ENCODE measurements at regions not wholly inside any gene's neighbourhood (a gene's known extent, or its start where the extent isn't known, plus 50 kb on each side); places are given as distances from the start of the nearest gene placed in this dataset.

DNA sequence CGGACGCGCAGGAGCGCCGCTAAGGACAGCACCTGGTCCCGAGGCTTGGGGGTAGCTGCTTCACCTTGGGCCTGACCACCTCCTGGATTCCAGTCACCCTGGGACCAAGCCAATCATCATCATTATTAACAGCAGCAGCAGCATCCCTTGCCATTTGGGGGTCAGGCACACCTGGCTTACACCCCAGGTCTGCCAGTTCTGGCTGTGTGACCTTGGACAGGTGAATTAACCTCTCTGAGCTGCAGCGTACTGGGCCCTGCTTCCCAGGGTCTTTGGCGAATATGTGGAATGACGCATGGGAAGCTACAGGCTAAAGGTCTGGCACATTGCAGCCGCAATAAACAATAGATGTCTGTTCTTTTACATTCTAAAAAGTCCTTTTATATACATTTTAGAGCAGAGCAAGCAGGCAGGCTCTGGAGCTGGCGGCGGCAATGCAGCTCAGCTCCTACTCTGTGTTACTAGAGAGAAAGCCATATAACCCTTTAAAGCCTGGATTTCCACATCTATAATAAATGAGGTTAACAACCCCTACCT, 97.8 kb upstream of the CPLX2 start:
- H3K36me3 Mint-ChIP-seq (ENCODE audit: low read depth, unreplicated experiment) = no peaks in the 10 kb centered on the region
- H3K27me3 ChIP-seq (ENCODE audit: insufficient read depth, low read length) = peaks cover 15% of the 10 kb centered on the region
- DNase-seq (ENCODE audit: low read depth) (no peak), FAIRE-seq (no peak)
- H2AFZ ChIP-seq (ENCODE audit: low read depth, low read length) = peak overlapping the region; percentile 10
- H3K27ac Mint-ChIP-seq (ENCODE audit: unreplicated experiment) = no peak overlapping the region
- no peak overlapping the region for H3K4me3 Mint-ChIP-seq (ENCODE audit: unreplicated experiment)
- no peak overlapping the region for H3K4me3 ChIP-seq (ENCODE audit: insufficient read depth, low read depth, low read length)
- H3K9ac ChIP-seq (ENCODE audit: low read length) = no peak overlapping the region
- H3K36me3 ChIP-seq (ENCODE audit: insufficient read depth, low read length) = no peaks in the 10 kb centered on the region
- peak overlapping the region; percentile 68 for H3K4me2 ChIP-seq (ENCODE audit: low read length)
- peaks cover 3% of the 10 kb centered on the region for H3K4me1 Mint-ChIP-seq (ENCODE audit: low read depth, unreplicated experiment)
- peaks cover 5% of the 10 kb centered on the region for H3K9me3 Mint-ChIP-seq (ENCODE audit: unreplicated experiment)
- no peaks in the 10 kb centered on the region for H4K20me1 ChIP-seq (ENCODE audit: insufficient read depth, low read length)
- H3K4me1 ChIP-seq (ENCODE audit: insufficient read depth, low read length) = peaks cover 2% of the 10 kb centered on the region
- no peaks in the 10 kb centered on the region for H3K9me3 ChIP-seq (ENCODE audit: insufficient read depth, low read depth, low read length)
- TF ChIP-seq, protein P1, sequence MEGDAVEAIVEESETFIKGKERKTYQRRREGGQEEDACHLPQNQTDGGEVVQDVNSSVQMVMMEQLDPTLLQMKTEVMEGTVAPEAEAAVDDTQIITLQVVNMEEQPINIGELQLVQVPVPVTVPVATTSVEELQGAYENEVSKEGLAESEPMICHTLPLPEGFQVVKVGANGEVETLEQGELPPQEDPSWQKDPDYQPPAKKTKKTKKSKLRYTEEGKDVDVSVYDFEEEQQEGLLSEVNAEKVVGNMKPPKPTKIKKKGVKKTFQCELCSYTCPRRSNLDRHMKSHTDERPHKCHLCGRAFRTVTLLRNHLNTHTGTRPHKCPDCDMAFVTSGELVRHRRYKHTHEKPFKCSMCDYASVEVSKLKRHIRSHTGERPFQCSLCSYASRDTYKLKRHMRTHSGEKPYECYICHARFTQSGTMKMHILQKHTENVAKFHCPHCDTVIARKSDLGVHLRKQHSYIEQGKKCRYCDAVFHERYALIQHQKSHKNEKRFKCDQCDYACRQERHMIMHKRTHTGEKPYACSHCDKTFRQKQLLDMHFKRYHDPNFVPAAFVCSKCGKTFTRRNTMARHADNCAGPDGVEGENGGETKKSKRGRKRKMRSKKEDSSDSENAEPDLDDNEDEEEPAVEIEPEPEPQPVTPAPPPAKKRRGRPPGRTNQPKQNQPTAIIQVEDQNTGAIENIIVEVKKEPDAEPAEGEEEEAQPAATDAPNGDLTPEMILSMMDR (IDR thresholded peaks at IDR 0.05; ENCODE audit: insufficient read depth, low read depth, low read length) = no peak
- no peak for TF ChIP-seq EZH2 (IDR thresholded peaks at IDR 0.05; ENCODE audit: insufficient read depth, low read length)
- no peaks in the 10 kb centered on the region for H3K79me2 ChIP-seq (ENCODE audit: insufficient read depth, low read length)
- H3K27ac ChIP-seq (ENCODE audit: low read depth, low read length) = no peak overlapping the region
- H3K27me3 Mint-ChIP-seq (ENCODE audit: low read depth, unreplicated experiment) = peaks cover 47% of the 10 kb centered on the region

DNA sequence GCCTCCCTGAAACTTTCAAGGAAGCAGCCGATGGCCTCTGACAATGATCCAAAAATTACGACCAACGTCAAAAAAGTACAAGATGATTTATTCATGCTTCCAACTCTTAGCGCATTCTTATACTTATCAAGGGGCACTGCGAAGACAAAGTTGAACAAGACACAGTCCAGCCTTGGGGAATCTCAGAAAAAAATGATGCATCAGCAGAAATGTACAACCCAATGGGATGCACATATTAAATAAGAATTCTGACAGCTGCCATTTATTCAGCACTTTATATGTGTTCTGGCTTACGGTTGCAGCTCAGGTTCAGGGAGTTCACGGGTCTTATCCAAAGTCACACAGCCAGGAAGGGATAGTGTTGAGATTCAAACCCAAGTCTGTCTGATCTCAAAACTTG, 96.0 kb upstream of the CPLX2 start:
- no peak overlapping the region for H3K27ac Mint-ChIP-seq (ENCODE audit: unreplicated experiment)
- Histone ChIP-seq H3K4me1 (ENCODE audit: insufficient read depth, low read length) (peaks cover 2% of the 10 kb centered on the region), H3K4me3 (ENCODE audit: insufficient read depth, low read depth, low read length) (no peak overlapping the region), H2AFZ (ENCODE audit: low read depth, low read length) (no peak overlapping the region), H3K79me2 (ENCODE audit: insufficient read depth, low read length) (no peaks in the 10 kb centered on the region), H3K9me3 (ENCODE audit: insufficient read depth, low read depth, low read length) (no peaks in the 10 kb centered on the region), H3K27ac (ENCODE audit: low read depth, low read length) (no peak overlapping the region), H3K9ac (ENCODE audit: low read length) (no peak overlapping the region), H3K36me3 (ENCODE audit: insufficient read depth, low read length) (no peaks in the 10 kb centered on the region), H3K4me2 (ENCODE audit: low read length) (no peak overlapping the region), H4K20me1 (ENCODE audit: insufficient read depth, low read length) (no peaks in the 10 kb centered on the region), H3K27me3 (ENCODE audit: insufficient read depth, low read length) (peaks cover 15% of the 10 kb centered on the region)
- no peaks in the 10 kb centered on the region for H3K36me3 Mint-ChIP-seq (ENCODE audit: low read depth, unreplicated experiment)
- FAIRE-seq = no peak
- H3K4me1 Mint-ChIP-seq (ENCODE audit: low read depth, unreplicated experiment) = peaks cover 3% of the 10 kb centered on the region
- peaks cover 47% of the 10 kb centered on the region for H3K27me3 Mint-ChIP-seq (ENCODE audit: low read depth, unreplicated experiment)
- DNase-seq (ENCODE audit: low read depth) = no peak
- H3K9me3 Mint-ChIP-seq (ENCODE audit: unreplicated experiment) = peaks cover 2% of the 10 kb centered on the region
- no peak overlapping the region for H3K4me3 Mint-ChIP-seq (ENCODE audit: unreplicated experiment)
- TF ChIP-seq, protein P1 (IDR thresholded peaks at IDR 0.05; ENCODE audit: insufficient read depth, low read depth, low read length) = no peak
- no peak for TF ChIP-seq EZH2 (IDR thresholded peaks at IDR 0.05; ENCODE audit: insufficient read depth, low read length)

- no peak overlapping the region for H2AFZ ChIP-seq (ENCODE audit: low read depth, low read length)
- FAIRE-seq = no peak
- TF ChIP-seq EZH2 (IDR thresholded peaks at IDR 0.05; ENCODE audit: insufficient read depth, low read length) = no peak
- TF ChIP-seq, protein P1 (IDR thresholded peaks at IDR 0.05; ENCODE audit: insufficient read depth, low read depth, low read length) = no peak
Measured at GRCh38 chr5:175778951-175779503, 92.4 kb upstream of the CPLX2 start.

More at GRCh38 chr5:175778951-175779503, 92.4 kb upstream of the CPLX2 start:
- Histone ChIP-seq H3K4me2 (ENCODE audit: low read length) (no peak overlapping the region), H3K36me3 (ENCODE audit: insufficient read depth, low read length) (no peaks in the 10 kb centered on the region), H3K9ac (ENCODE audit: low read length) (no peak overlapping the region), H3K4me1 (ENCODE audit: insufficient read depth, low read length) (no peaks in the 10 kb centered on the region), H3K9me3 (ENCODE audit: insufficient read depth, low read depth, low read length) (no peaks in the 10 kb centered on the region), H3K27ac (ENCODE audit: low read depth, low read length) (no peak overlapping the region), H3K79me2 (ENCODE audit: insufficient read depth, low read length) (no peaks in the 10 kb centered on the region), H4K20me1 (ENCODE audit: insufficient read depth, low read length) (no peaks in the 10 kb centered on the region), H3K4me3 (ENCODE audit: insufficient read depth, low read depth, low read length) (no peak overlapping the region), H3K27me3 (ENCODE audit: insufficient read depth, low read length) (peaks cover 1% of the 10 kb centered on the region)
- peaks cover 36% of the 10 kb centered on the region for H3K27me3 Mint-ChIP-seq (ENCODE audit: low read depth, unreplicated experiment)
- no peaks in the 10 kb centered on the region for H3K9me3 Mint-ChIP-seq (ENCODE audit: unreplicated experiment)
- no peaks in the 10 kb centered on the region for H3K36me3 Mint-ChIP-seq (ENCODE audit: low read depth, unreplicated experiment)
- H3K4me3 Mint-ChIP-seq (ENCODE audit: unreplicated experiment) = no peak overlapping the region
- H3K4me1 Mint-ChIP-seq (ENCODE audit: low read depth, unreplicated experiment) = peaks cover 3% of the 10 kb centered on the region
- no peak overlapping the region for H3K27ac Mint-ChIP-seq (ENCODE audit: unreplicated experiment)
- peak; percentile 4 for DNase-seq (ENCODE audit: low read depth)

Measured in astrocyte (in vitro differentiated cells and primary cell).